Endothelial cell (in vitro differentiated cells): ENCODE measurements at regions not wholly inside any gene's neighbourhood (a gene's known extent, or its start where the extent isn't known, plus 50 kb on each side); places are given as distances from the start of the nearest gene placed in this dataset.

ENCODE experiments used
- DNase-seq: peaks from one replicate; pipeline ENCODE4 v3.0.0; 2021; ENCODE audit warnings: low spot score
- H3K27ac Mint-ChIP-seq: one replicate; pipeline ENCODE4 v1.8.0; 2021; ENCODE audit warnings: mixed read lengths, inconsistent platforms; ENCODE audit not compliant: unreplicated experiment
- H3K27me3 Mint-ChIP-seq: one replicate; pipeline ENCODE4 v1.8.0; 2021; ENCODE audit warnings: mild to moderate bottlenecking, moderate library complexity, mixed read lengths, inconsistent platforms; ENCODE audit not compliant: unreplicated experiment
- H3K36me3 Mint-ChIP-seq: one replicate; pipeline ENCODE4 v1.8.0; 2021; ENCODE audit warnings: mild to moderate bottlenecking, low read depth, mixed read lengths, inconsistent platforms; ENCODE audit not compliant: unreplicated experiment
- H3K4me1 Mint-ChIP-seq: one replicate; pipeline ENCODE4 v1.8.0; 2021; ENCODE audit warnings: mild to moderate bottlenecking, mixed read lengths, inconsistent platforms; ENCODE audit not compliant: unreplicated experiment
- H3K4me3 Mint-ChIP-seq: one replicate; pipeline ENCODE4 v1.8.0; 2021; ENCODE audit warnings: mild to moderate bottlenecking, mixed read lengths, inconsistent platforms; ENCODE audit not compliant: unreplicated experiment
- H3K9me3 Mint-ChIP-seq: one replicate; pipeline ENCODE4 v1.8.0; 2021; ENCODE audit warnings: mixed read lengths, inconsistent platforms; ENCODE audit not compliant: unreplicated experiment
- TF ChIP-seq, protein P1 (sequence below): fragments of 200-600 bp; sonication (generic); IDR thresholded peaks from one replicate; pipeline ENCODE4 v1.5.0; 2021; ENCODE audit warnings: antibody characterized with exemption; ENCODE audit not compliant: unreplicated experiment

DNA sequence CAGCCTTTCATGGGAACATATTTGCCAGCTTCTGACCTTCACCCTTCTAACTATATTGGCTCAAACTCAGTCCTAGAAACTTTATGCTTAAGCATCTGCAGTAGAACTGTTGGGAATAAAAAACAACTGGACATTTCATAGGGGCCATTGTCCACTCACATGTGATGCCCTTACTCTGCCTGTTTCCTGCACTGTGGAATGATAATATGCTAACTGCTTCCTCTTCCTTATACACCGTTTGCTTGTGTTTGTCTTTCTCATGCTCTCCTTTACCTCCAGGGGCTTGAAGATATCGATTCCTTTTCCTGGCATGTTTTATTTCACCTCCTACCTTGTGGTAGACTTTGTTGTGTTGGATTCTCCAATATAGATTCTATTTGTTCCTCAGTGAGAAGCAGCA is 333.0 kb upstream of the DDI1 start:
- Mint-ChIP-seq H3K27ac (peak overlapping the region; percentile 39), H3K36me3 (no peaks in the 10 kb centered on the region), H3K4me3 (no peak overlapping the region), H3K4me1 (peaks cover 24% of the 10 kb centered on the region), H3K9me3 (no peaks in the 10 kb centered on the region), H3K27me3 (no peaks in the 10 kb centered on the region)
- TF ChIP-seq, protein P1, sequence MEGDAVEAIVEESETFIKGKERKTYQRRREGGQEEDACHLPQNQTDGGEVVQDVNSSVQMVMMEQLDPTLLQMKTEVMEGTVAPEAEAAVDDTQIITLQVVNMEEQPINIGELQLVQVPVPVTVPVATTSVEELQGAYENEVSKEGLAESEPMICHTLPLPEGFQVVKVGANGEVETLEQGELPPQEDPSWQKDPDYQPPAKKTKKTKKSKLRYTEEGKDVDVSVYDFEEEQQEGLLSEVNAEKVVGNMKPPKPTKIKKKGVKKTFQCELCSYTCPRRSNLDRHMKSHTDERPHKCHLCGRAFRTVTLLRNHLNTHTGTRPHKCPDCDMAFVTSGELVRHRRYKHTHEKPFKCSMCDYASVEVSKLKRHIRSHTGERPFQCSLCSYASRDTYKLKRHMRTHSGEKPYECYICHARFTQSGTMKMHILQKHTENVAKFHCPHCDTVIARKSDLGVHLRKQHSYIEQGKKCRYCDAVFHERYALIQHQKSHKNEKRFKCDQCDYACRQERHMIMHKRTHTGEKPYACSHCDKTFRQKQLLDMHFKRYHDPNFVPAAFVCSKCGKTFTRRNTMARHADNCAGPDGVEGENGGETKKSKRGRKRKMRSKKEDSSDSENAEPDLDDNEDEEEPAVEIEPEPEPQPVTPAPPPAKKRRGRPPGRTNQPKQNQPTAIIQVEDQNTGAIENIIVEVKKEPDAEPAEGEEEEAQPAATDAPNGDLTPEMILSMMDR: no peak
- no peak for DNase-seq

DNA sequence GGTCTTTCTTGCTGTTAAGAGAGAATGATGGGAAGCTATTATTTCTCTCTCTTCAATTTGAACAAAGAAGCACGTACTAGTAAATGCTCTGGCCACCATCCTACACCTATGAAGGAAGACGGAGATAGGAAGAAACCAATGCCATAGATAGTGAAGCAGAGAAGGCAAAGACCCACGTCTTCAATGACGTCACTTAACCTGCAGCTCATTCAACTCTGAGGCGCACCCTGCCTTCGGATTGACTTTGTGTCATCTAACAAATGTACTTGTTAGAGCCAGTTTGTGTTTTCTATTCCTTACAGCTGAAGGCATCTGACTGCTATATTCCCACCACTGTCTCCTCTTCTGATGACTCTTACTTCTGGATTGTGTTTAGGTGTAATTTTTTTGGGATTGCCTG is 332.5 kb upstream of the DDI1 start:
- no peaks in the 10 kb centered on the region for H3K27me3 Mint-ChIP-seq
- no peaks in the 10 kb centered on the region for H3K9me3 Mint-ChIP-seq
- TF ChIP-seq, protein P1: no peak
- H3K4me1 Mint-ChIP-seq: peaks cover 24% of the 10 kb centered on the region
- no peaks in the 10 kb centered on the region for H3K36me3 Mint-ChIP-seq
- no peak for DNase-seq
- peak overlapping the region; percentile 76 for H3K27ac Mint-ChIP-seq
- H3K4me3 Mint-ChIP-seq: no peak overlapping the region

DNA sequence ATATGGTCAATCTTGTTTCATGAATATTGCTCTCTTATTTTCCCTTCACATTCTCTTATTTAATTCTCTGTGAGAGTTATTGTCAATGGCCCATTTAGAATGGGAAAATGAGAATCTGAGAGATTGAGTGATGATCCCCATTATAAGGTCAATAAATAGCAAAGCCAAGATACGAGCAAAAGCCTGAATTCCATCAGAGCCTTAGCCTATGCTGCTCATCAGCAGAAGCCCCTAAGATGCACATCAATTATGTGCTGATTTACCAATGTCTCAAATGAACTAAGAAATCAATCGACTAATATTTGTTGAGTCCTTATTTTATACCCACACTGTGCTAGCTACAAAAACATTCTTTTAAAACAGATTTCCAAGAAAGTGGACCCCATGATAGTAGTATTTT is 330.8 kb upstream of the DDI1 start:
- peaks cover 4% of the 10 kb centered on the region for H3K27me3 Mint-ChIP-seq
- H3K36me3 Mint-ChIP-seq: no peaks in the 10 kb centered on the region
- H3K9me3 Mint-ChIP-seq: no peaks in the 10 kb centered on the region
- TF ChIP-seq, protein P1: no peak
- no peak for DNase-seq
- H3K4me1 Mint-ChIP-seq: peaks cover 24% of the 10 kb centered on the region
- H3K4me3 Mint-ChIP-seq: no peak overlapping the region
- no peak overlapping the region for H3K27ac Mint-ChIP-seq

DNA sequence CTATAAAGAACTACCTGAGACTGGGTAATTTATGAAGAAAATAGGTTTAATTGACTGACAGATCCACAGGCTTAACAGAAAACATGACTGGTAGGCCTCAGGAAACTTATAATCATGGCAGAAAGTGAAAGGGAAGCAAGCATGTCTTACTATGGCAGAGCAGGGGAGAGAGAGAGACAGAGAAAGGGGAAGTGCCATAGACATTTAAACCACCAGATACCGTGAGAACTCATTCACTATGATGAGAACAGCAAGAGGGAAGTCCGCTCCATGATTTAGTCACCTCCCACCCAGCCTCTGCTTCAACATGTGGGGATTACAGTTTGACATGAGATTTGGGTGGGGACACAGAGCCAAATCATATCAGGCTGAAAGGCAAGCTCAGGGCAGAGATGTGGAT is 327.1 kb upstream of the DDI1 start:
- no peaks in the 10 kb centered on the region for H3K9me3 Mint-ChIP-seq
- H3K27ac Mint-ChIP-seq: no peak overlapping the region
- no peak for DNase-seq
- peaks cover 9% of the 10 kb centered on the region for H3K4me1 Mint-ChIP-seq
- H3K36me3 Mint-ChIP-seq: no peaks in the 10 kb centered on the region
- TF ChIP-seq, protein P1: no peak
- H3K27me3 Mint-ChIP-seq: peaks cover 4% of the 10 kb centered on the region
- H3K4me3 Mint-ChIP-seq: no peak overlapping the region

DNA sequence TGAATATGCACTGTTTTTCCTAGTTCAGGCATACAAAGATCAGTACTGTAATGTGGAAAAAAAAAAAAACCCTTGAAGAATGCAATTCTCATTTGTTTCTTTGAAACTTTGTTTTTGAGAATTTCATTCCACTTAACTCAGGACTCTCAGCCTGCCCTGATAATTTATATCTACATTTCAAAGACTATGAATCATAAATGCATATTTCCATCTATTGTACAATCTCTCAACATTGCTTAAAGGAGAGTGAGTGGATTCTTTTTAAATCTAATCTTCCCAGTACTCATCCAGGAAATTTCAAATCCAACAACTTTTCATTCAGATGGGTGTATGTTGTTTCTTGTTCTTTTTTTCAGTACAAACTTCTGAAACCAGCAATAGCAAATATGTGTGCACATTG is 322.2 kb upstream of the DDI1 start:
- Mint-ChIP-seq H3K36me3 (no peaks in the 10 kb centered on the region), H3K4me3 (no peak overlapping the region), H3K27me3 (peaks cover 4% of the 10 kb centered on the region), H3K27ac (no peak overlapping the region), H3K9me3 (no peaks in the 10 kb centered on the region), H3K4me1 (peaks cover 4% of the 10 kb centered on the region)
- DNase-seq: no peak
- TF ChIP-seq, protein P1: no peak
